ENCODE measurements at regions not wholly inside any gene's neighbourhood (a gene's known extent, or its start where the extent isn't known, plus 50 kb on each side); places are given as distances from the start of the nearest gene placed in this dataset.

DNA sequence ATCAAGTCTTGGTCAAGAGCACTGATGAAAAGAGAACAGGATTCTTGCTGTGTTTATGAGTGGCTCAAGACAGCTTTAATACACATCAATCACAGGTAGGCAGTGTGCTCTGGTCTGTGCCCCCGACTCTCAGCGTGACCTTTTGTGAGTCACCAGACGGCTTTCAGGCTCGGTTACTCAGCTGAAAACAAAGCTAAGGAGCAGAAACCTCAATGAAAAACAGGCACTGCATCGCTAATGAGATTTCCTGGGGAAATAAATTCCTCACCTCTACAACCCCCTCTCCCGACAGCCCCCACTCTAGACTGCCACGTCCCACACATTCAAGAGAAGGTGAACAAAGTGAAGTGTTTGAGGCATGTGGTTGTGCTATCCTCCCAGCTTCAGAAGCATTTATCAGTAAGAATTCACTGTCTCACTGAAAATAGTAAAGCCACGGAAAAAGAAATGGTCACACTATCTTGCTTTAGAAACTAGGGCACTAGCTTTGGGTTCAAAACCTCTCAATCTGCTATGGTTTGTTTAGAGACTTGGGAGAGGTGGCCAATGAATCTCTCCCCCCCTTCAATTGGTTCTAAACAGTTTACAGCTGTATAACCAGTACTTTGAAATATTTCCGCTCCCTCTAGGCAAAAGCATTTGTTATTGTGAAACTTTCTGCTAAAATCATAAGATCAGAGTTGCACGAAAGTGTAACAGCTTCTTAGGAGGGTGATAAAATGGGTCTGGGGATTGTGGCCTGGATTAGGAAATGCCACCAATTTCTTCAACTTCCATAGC is 199.5 kb upstream of the PMFBP1 start:
- no peak for FAIRE-seq
- DNase-seq (ENCODE audit: insufficient read length, low spot score) = no peak

GRCh38 chr16:72369274-72369673 is 197.3 kb upstream of the PMFBP1 start:
- no peak for FAIRE-seq
- DNase-seq (ENCODE audit: insufficient read length, low spot score) = no peak

DNA sequence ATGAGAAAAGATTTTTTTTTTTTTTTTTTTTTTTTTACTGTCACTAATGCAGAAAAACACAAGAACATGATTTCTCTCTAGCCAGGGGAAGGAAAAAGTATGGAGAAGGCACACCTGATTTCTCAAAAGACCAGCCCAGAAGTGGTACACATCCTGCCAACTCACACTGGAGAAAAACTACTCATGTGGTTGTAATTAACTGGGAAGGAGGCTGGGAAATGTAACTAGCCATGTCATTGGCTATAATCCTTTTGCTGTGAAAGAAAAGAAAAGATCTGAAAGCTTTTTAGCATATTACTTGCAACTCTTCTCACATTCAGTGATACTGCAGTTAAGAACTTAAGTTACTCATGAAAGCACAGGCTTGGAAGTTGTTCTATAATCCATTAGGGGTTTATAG is 195.9 kb upstream of the PMFBP1 start:
- FAIRE-seq (no peak), DNase-seq (ENCODE audit: insufficient read length, low spot score) (no peak)

DNA sequence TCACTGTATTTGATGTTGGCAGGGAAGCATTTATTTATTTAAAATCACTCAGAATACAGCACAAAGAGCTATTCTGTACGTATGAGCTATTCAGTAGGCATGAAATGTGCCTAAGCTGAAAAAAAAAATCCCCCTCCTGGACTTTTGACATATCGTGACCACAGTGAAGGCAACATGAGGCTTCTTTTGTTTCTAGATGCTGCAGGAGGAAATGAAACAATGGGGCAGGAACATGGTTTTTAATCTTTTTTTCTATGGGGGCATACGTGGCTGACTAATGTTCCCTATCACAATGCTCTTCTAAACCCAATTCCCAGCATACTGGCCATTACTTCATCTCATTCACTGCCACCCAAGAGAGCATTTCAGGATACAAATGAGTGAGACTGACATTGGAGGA is 191.0 kb upstream of the PMFBP1 start:
- DNase-seq (ENCODE audit: insufficient read length, low spot score) (no peak), FAIRE-seq (no peak)

DNA sequence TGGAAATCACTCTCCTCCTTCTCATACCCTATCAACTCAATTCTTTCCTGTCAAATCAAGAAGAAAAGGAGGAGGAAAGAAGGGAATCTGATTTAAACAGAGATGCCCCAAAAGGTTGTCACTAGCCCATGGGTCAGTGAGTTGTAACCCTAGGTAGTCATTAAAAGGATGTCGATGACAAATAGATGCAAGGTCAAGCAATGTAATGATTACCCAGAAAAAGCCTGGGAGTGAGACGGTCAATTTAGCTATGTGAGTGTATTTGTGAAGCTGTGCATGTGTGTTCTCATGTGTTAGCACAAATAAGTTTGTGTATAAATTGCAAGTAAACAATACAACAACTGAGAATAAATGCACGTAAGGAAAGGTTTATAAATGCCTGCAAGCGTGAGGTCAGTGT is 190.5 kb upstream of the PMFBP1 start:
- FAIRE-seq = no peak
- DNase-seq (ENCODE audit: insufficient read length, low spot score) = no peak

DNA sequence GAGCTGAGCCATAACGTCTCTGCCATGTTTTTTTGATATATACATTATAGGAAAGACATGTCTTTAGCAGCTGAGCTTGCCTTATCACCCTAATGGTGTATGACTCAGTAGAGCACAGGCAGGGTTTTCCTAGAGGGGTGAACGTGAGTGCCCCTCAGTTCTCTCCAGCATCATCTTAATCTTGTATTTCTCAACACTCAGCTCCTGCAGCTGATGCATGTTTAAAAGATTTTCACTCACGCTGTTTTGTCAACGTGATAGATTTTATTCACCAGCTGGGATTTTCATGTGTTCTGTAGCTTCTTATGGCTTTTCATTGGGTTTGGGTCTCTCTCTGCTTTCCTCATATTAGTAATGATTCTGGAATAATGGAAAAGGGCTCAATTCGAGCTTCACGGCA is 186.0 kb upstream of the PMFBP1 start:
- DNase-seq (ENCODE audit: insufficient read length, low spot score) (no peak), FAIRE-seq (no peak)

GRCh38 chr16:72355561-72355960 is 183.6 kb upstream of the PMFBP1 start:
- FAIRE-seq = no peak

DNA sequence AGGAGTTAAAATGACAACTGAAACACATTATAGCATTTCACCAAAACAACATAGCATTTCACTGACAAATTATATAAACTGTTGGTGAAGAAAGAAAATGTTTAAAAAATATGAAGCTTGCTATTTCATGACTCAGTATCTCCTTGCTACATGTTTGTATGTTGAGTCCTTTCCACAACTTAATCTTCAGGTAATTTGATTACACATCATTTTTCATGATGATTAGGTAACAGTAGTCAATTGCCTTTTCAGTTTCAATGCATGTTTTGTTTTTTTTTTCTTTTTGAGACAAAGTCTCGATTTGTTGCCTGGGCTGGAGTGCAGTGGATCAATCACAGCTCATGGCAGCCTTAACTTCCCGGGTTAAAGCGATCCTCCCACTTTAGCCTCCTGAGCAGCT is 177.8 kb upstream of the PMFBP1 start:
- DNase-seq (ENCODE audit: insufficient read length, low spot score) = no peak
- no peak for FAIRE-seq

More at GRCh38 chr16:72355561-72355960, 183.6 kb upstream of the PMFBP1 start:
- no peak for DNase-seq (ENCODE audit: insufficient read length, low spot score)

GRCh38 chr16:72332926-72333325 is 161.0 kb upstream of the PMFBP1 start:
- no peak for FAIRE-seq
- no peak for DNase-seq (ENCODE audit: insufficient read length, low spot score)

DNA sequence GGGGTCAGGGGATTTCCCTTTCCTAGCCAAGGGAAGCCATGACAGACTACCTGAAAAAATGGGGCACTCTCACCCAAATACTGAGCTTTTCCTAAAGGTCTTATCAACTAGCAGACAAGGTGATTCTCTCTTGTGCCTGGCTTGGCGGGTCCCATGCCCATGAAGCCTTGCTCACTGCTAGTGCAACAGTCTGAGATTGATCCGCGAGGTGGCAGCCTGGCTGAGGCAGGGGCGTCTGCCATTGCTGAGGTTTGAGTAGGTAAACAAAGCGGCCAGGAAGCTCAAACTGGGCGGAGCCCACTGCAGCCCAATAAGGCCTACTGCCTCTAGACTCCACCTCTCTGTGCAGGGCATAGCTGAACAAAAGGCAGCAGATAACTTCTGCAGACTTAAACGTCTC is 152.6 kb upstream of the PMFBP1 start:
- FAIRE-seq = no peak
- DNase-seq (ENCODE audit: insufficient read length, low spot score) = no peak

DNA sequence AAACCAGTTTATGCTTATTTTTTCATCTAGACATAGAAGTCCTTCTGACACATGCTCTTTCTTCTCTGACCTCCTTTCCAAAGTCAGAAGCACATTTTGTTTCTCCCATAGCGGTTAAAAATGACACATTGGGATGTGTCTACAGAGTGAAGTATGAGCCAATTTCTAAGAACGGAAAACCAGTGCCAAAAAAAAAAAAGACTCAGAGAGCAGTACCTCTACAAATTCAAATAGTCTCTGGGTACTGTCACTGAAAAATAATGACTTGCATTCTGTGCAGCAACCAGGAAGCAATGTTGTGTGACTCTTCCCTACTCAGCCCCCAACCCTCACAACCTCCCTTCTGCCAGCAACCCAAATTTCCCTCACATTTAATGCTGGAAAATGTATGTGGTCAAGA is 145.5 kb upstream of the PMFBP1 start:
- DNase-seq (ENCODE audit: insufficient read length, low spot score) (no peak), FAIRE-seq (no peak)

DNA sequence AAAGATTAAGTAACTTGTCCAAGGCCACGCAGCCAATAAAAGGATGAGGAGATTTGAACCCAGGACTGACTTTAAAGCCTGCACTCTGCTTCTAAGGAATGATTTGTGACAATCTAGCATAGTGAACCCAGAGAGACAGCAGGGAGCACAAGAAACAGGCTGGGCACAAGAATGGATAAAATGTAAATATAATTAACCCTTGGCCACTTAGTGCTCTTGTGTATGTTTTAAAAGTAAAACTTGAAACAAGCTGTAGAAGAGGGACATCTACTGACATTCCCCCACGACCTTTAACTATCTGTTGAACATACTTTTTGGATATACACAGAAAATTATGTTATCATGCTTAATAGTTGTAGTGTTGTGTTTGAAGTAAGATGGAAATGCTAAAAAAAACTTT is 141.9 kb upstream of the PMFBP1 start:
- FAIRE-seq (no peak), DNase-seq (ENCODE audit: insufficient read length, low spot score) (no peak)

DNA sequence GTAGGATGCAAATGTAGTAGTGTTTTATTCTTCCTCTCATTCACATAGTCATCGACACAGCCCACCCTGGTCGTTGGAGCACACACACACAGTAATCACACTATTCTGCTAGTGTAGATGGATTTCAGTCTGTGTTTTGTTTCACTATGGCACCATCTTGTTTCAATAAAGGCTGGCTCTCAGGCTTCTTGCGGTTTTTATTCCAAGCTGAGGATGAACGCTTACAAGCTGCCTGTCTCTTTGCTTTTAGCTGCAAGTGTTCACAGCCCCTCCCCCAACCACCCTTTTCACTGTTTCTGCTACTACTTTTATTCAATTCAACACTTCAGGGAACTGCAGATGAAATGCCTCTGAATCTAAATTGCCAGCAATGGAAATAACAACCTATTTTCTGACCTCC is 140.9 kb upstream of the PMFBP1 start:
- no peak for FAIRE-seq

GRCh38 chr16:72311426-72311825 is 139.5 kb upstream of the PMFBP1 start:
- no peak for FAIRE-seq

More for the DNA sequence above, 140.9 kb upstream of the PMFBP1 start:
- DNase-seq (ENCODE audit: insufficient read length, low spot score) = no peak

DNA sequence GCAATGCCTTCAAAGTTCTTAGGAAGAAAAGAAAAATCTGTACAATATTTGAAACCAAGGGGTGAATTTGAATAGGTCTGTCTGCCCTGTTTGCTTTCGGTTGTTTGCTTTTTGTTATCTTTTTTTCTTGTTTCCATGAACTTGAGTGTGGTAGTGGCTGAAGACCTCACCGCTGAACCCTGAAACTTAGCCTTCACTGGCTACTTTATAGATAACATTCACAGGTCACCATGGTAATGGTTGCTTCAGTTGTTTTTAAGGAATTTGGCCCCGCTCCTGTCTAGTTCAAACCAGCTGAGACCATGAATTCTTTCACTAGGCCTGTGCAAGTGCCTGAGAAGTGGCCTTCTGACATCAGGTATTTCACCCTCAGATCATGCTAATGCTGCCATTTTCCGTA is 137.0 kb upstream of the PMFBP1 start:
- DNase-seq (ENCODE audit: insufficient read length, low spot score) (no peak), FAIRE-seq (no peak)

More at GRCh38 chr16:72311426-72311825, 139.5 kb upstream of the PMFBP1 start:
- DNase-seq (ENCODE audit: insufficient read length, low spot score) = no peak

DNA sequence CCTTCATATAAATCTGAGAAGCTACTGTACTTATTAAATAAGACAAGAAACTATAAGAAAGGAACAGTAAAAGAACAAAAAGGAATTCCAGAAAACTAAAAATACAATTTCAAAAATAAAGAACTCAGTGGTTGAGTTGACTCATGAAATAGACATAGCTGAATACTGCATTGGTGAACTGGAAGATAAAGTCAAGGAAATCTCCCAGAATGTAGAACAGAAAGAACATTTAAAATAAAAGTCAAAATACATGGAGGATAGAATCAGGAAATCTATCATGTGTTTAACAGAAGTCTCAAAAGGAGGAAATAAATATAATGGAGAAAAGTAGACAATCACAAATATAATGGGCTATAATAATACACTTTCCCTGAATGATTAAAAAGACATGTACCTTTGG is 136.4 kb upstream of the PMFBP1 start:
- FAIRE-seq (no peak), DNase-seq (ENCODE audit: insufficient read length, low spot score) (no peak)

GRCh38 chr16:72302332-72302731 is 130.4 kb upstream of the PMFBP1 start:
- no peak for FAIRE-seq
- DNase-seq (ENCODE audit: insufficient read length, low spot score) = no peak

DNA sequence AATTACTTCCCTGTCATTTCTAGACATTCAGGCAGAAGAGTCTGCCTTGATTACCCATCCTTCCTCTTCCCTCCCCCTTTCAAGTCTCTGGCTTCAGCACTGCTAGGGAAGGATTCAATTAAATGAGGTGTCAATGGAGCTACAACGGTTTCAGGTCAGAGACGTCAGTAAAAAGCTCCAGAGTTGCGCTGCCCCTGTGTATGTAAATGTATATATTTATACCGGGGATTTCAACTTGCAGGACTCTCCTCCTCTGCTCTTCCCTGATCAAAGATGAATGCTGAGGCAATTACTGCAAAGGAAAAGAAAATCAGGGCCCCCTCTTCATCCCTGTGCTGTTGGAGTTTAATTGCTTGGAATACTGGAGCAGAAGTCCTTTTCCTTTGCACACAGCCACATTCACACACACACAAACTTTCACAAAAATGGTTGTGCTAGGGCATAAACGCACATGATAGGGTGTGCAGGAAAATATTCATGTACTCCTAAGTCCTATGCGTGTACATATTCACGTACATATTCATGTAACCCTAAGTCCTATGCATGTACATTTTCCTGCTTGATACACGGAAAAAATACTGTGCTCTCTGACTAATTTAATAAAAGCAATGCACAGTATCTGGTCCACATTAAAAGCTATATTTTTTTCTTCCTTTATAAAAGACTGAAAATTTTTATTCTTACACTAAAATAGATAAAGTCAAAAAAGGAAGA is 129.7 kb upstream of the PMFBP1 start:
- no peak for DNase-seq (ENCODE audit: insufficient read length, low spot score)
- FAIRE-seq = no peak

GRCh38 chr16:72300892-72301291 is 128.9 kb upstream of the PMFBP1 start:
- DNase-seq (ENCODE audit: insufficient read length, low spot score) = no peak
- no peak for FAIRE-seq

DNA sequence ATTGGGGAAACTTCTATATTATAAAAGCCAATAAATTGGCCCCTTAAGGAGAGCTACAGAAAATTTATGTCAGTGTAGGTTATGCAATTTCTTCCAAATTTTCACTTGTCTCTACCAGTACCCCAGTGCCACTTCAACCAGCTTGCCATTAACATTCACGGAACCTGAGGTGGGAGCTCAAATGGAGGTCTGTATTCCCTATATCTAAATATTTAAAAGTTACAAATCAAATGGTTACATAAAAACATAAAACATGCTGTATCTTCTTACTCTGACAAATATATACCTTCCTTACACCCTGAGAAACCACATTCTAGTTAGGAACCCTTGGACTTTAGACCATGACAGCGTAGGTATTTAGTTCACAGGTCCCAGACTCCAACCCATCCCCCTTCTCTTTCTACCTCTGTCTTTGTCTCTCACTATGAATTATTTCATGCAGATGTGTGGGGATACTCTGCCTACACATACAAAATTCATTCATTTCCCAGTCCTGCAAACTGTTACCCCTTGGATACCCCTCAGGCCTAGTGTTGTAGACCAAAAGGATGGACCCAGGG is 127.8 kb upstream of the PMFBP1 start:
- DNase-seq (ENCODE audit: insufficient read length, low spot score) (no peak), FAIRE-seq (no peak)

DNA sequence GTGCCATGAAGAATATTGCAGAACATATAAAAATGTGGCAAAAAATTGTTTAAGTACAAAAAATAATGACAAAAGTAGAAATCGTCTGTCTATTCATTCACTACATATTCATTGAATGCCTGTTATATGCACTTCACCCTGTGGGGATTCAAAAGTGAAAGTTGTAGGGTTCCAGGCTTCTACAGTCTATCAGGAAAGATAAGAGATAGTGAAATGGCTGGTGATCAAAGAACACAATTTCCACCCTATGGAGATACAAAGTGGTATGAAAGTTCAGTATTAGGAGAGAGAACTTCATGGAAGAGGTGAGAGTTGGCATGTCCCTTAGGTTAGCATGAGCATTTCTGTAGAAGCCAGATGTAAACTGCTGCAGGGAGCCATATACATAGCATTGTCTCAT is 127.0 kb upstream of the PMFBP1 start:
- DNase-seq (ENCODE audit: insufficient read length, low spot score) (no peak), FAIRE-seq (no peak)

DNA sequence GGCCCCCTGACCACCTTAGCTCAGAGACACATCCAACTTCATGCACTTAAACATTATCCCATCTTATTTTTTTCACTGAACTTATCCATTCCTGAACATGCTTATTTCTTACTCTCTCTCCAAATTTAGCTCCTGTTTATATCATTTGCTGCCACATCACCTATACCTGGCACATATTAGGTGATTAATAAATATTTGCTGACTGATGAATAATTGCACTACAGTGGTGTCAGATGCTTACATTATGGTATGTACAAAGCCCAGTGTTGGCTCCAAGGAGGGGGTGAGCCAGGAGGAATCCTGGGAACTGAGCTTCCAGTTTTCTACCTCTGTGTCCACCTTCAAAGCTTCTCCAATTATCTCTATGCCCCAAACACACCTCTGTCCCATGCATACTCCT is 124.0 kb upstream of the PMFBP1 start:
- FAIRE-seq (no peak), DNase-seq (ENCODE audit: insufficient read length, low spot score) (no peak)

All from GM19239 (cell line).